SK-N-SH treated with all-trans-retinoic acid at 6 μM for 48 hours (cell line): ENCODE measurements at regions not wholly inside any gene's neighbourhood (a gene's known extent, or its start where the extent isn't known, plus 50 kb on each side); places are given as distances from the start of the nearest gene placed in this dataset.

Experiments
- ARNTL ChIP-seq: fragments of 450-650 bp; formaldehyde crosslinking; IDR thresholded peaks from 2 replicates; pipeline ENCODE4 v1.5.0; 2020; ENCODE audit warnings: low read depth, mild to moderate bottlenecking, moderate library complexity, borderline replicate concordance
- CREB5 ChIP-seq: fragments of 250-450 bp; sonication (Bioruptor Pico); IDR thresholded peaks from 2 replicates; pipeline ENCODE4 v1.5.1; 2020; ENCODE audit warnings: low read depth, mild to moderate bottlenecking, moderate library complexity
- GLIS3 ChIP-seq: fragments of 250-450 bp; sonication (Bioruptor Pico); IDR thresholded peaks from 2 replicates; pipeline ENCODE4 v1.5.0; 2020; ENCODE audit warnings: mild to moderate bottlenecking, moderate library complexity
- ISL1 ChIP-seq: fragments of 250-450 bp; sonication (Bioruptor Pico); IDR thresholded peaks from 2 replicates; pipeline ENCODE4 v2.1.2; 2022; ENCODE audit warnings: mild to moderate bottlenecking, moderate library complexity
- OSR1 ChIP-seq: fragments of 250-450 bp; sonication (Bioruptor Pico); IDR thresholded peaks from 2 replicates; pipeline ENCODE4 v1.8.0; 2022; ENCODE audit warnings: moderate library complexity, mild to moderate bottlenecking, inconsistent platforms
- ZFP3 ChIP-seq: fragments of 250-450 bp; sonication (Bioruptor Pico); IDR thresholded peaks from 2 replicates; pipeline ENCODE4 v1.5.0; 2020; ENCODE audit warnings: mild to moderate bottlenecking, moderate library complexity
- TF ChIP-seq, protein P1 (sequence below): fragments of 250-450 bp; sonication (Bioruptor Pico); IDR thresholded peaks from 2 replicates; pipeline ENCODE4 v1.5.1; 2021; ENCODE audit warnings: mild to moderate bottlenecking, moderate library complexity
- TF ChIP-seq, protein P2 (sequence below): fragments of 250-450 bp; sonication (Bioruptor Pico); IDR thresholded peaks from 2 replicates; pipeline ENCODE4 v1.8.0; 2021; ENCODE audit warnings: low read depth, mild to moderate bottlenecking, moderate library complexity, borderline replicate concordance
- TF ChIP-seq, protein P3 (sequence below): fragments of 250-450 bp; sonication (Bioruptor Pico); IDR thresholded peaks from 2 replicates; pipeline ENCODE4 v1.8.0; 2020; ENCODE audit warnings: mild to moderate bottlenecking, moderate library complexity, borderline replicate concordance

GRCh38 chr6:22437665-22438064 is 131.7 kb upstream of the HDGFL1 start:
- no peak for TF ChIP-seq CREB5
- no peak for TF ChIP-seq ZFP3 (CRISPR knock-in tag)
- TF ChIP-seq, protein P1, sequence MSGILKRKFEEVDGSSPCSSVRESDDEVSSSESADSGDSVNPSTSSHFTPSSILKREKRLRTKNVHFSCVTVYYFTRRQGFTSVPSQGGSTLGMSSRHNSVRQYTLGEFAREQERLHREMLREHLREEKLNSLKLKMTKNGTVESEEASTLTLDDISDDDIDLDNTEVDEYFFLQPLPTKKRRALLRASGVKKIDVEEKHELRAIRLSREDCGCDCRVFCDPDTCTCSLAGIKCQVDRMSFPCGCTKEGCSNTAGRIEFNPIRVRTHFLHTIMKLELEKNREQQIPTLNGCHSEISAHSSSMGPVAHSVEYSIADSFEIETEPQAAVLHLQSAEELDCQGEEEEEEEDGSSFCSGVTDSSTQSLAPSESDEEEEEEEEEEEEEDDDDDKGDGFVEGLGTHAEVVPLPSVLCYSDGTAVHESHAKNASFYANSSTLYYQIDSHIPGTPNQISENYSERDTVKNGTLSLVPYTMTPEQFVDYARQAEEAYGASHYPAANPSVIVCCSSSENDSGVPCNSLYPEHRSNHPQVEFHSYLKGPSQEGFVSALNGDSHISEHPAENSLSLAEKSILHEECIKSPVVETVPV (CRISPR knock-in tag) = no peak
- no peak for TF ChIP-seq OSR1
- no peak for TF ChIP-seq GLIS3 (CRISPR knock-in tag)
- no peak for TF ChIP-seq ARNTL (CRISPR knock-in tag)
- TF ChIP-seq ISL1 (CRISPR knock-in tag) = no peak
- TF ChIP-seq, protein P2, sequence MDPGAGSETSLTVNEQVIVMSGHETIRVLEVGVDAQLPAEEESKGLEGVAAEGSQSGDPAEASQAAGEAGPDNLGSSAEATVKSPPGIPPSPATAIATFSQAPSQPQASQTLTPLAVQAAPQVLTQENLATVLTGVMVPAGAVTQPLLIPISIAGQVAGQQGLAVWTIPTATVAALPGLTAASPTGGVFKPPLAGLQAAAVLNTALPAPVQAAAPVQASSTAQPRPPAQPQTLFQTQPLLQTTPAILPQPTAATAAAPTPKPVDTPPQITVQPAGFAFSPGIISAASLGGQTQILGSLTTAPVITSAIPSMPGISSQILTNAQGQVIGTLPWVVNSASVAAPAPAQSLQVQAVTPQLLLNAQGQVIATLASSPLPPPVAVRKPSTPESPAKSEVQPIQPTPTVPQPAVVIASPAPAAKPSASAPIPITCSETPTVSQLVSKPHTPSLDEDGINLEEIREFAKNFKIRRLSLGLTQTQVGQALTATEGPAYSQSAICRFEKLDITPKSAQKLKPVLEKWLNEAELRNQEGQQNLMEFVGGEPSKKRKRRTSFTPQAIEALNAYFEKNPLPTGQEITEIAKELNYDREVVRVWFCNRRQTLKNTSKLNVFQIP = no peak
- TF ChIP-seq, protein P3, sequence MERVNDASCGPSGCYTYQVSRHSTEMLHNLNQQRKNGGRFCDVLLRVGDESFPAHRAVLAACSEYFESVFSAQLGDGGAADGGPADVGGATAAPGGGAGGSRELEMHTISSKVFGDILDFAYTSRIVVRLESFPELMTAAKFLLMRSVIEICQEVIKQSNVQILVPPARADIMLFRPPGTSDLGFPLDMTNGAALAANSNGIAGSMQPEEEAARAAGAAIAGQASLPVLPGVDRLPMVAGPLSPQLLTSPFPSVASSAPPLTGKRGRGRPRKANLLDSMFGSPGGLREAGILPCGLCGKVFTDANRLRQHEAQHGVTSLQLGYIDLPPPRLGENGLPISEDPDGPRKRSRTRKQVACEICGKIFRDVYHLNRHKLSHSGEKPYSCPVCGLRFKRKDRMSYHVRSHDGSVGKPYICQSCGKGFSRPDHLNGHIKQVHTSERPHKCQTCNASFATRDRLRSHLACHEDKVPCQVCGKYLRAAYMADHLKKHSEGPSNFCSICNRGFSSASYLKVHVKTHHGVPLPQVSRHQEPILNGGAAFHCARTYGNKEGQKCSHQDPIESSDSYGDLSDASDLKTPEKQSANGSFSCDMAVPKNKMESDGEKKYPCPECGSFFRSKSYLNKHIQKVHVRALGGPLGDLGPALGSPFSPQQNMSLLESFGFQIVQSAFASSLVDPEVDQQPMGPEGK (CRISPR knock-in tag) = no peak
